Panc1 (cell line): ENCODE measurements at regions not wholly inside any gene's neighbourhood (a gene's known extent, or its start where the extent isn't known, plus 50 kb on each side); places are given as distances from the start of the nearest gene placed in this dataset.

ENCODE experiments used
- POLR2AphosphoS5 ChIP-seq: IDR thresholded peaks from 2 replicates; pipeline ENCODE4 v1.6.1; 2012; ENCODE audit warnings: mild to moderate bottlenecking, low read depth, low read length, moderate library complexity
- TF ChIP-seq, protein P1 (sequence below): fragments of 450-650 bp; IDR thresholded peaks from 2 replicates; pipeline ENCODE4 v1.5.1; 2017; ENCODE audit warnings: mild to moderate bottlenecking

DNA sequence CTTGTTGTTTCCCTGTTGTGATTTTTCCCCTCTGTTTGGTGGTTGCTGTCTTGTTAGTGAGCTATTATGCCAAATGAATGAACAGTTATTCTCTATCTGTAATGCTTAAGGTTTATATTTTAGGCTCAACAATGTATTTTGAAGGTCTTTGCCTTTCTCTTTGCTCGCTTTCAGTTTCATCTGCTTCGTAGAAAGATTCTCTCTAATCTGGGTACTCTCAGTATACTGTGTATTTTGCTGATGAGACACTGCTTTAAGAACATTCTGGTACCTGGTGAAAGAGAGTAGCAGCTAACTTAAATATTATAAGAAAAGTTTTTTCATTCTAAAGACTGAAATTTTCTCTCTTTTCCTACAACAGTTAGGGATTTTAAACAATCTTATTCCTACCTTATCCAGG lies 1274.7 kb upstream of the PABPC4L start:
- TF ChIP-seq, protein P1, sequence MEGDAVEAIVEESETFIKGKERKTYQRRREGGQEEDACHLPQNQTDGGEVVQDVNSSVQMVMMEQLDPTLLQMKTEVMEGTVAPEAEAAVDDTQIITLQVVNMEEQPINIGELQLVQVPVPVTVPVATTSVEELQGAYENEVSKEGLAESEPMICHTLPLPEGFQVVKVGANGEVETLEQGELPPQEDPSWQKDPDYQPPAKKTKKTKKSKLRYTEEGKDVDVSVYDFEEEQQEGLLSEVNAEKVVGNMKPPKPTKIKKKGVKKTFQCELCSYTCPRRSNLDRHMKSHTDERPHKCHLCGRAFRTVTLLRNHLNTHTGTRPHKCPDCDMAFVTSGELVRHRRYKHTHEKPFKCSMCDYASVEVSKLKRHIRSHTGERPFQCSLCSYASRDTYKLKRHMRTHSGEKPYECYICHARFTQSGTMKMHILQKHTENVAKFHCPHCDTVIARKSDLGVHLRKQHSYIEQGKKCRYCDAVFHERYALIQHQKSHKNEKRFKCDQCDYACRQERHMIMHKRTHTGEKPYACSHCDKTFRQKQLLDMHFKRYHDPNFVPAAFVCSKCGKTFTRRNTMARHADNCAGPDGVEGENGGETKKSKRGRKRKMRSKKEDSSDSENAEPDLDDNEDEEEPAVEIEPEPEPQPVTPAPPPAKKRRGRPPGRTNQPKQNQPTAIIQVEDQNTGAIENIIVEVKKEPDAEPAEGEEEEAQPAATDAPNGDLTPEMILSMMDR = no peak
- TF ChIP-seq POLR2AphosphoS5 = no peak
